ENCODE measurements at regions not wholly inside any gene's neighbourhood (a gene's known extent, or its start where the extent isn't known, plus 50 kb on each side); places are given as distances from the start of the nearest gene placed in this dataset.
A peak's percentile ranks its signal among the peaks of the same experiment; 100 is the strongest.

DNA sequence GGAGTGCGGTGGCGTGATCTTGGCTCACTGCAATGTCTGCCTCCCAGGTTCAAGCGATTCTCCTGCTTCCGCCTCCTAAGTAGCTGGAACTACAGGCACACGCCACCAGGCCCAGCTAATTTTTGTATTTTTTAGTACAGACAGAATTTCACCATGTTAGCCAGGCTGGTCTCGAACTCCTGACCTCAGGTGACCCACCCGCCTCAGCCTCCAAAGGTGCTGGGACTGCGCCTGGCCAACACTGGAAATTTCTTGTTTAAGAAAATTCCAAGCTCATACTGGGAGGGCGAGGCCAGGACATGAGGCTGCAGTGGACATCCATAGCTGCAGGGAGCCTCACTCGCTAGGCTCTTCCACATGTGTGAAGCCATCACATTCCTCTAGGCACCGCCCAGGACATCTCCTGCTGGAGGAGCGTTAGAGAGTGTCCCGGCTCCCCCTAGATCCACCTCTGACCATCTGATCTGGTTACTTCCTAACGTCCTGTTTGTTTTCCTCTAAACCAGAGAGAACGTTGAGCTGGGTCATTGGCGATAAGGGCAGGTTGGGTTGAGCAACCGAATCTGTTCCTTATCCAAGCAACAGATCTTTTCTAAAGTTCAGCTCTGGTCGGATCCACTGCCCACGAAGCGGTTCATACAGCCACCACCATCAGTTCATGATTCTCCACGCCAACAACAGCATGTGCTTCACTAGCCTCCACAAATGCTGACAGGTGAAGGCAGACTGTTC, 108.2 kb upstream of the MED13L start (continued):
- TF ChIP-seq, protein P1, sequence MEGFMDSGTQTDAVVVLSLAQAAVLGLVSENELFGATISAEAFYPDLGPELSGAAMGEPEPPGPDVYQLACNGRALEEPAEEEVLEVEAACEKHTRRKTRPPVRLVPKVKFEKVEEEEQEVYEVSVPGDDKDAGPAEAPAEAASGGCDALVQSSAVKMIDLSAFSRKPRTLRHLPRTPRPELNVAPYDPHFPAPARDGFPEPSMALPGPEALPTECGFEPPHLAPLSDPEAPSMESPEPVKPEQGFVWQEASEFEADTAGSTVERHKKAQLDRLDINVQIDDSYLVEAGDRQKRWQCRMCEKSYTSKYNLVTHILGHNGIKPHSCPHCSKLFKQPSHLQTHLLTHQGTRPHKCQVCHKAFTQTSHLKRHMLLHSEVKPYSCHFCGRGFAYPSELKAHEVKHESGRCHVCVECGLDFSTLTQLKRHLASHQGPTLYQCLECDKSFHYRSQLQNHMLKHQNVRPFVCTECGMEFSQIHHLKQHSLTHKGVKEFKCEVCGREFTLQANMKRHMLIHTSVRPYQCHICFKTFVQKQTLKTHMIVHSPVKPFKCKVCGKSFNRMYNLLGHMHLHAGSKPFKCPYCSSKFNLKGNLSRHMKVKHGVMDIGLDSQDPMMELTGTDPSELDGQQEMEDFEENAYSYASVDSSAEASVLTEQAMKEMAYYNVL (CRISPR knock-in tag; IDR thresholded peaks at IDR 0.05; ENCODE audit: borderline replicate concordance): peak; percentile 50; the same call in 1 of the 2 replicates
- TF ChIP-seq SRSF4 (IDR thresholded peaks at IDR 0.05; ENCODE audit: low read depth, low read length, poor library complexity, severe bottlenecking) (no peak), ZNF350 (CRISPR knock-in tag; IDR thresholded peaks at IDR 0.05; ENCODE audit: borderline replicate concordance, low read depth) (no peak), HDAC2 (CRISPR knock-in tag; IDR thresholded peaks at IDR 0.05) (peak; percentile 65; the same call in 1 of the 2 replicates), NR2F6 (IDR thresholded peaks at IDR 0.05) (no peak), NR2F6 (CRISPR knock-in tag; IDR thresholded peaks at IDR 0.05) (no peak; the same call in 1 of the 2 replicates), ZNF317 (CRISPR knock-in tag; IDR thresholded peaks at IDR 0.05) (0 out of 2 replicates have a peak, but pooled peaks have one; percentile 7), BHLHE40 (IDR thresholded peaks at IDR 0.05; ENCODE audit: low read length) (no peak), HNF4A (CRISPR knock-in tag; IDR thresholded peaks at IDR 0.05) (peak; percentile 75), TFAP4 (IDR thresholded peaks at IDR 0.05; ENCODE audit: borderline replicate concordance, low read depth) (peak; percentile 50; the same call in 1 of the 2 replicates), TBX2 (CRISPR knock-in tag; IDR thresholded peaks at IDR 0.05; ENCODE audit: borderline replicate concordance) (peak; percentile 31; the same call in 1 of the 2 replicates), ZNF263 (CRISPR knock-in tag; IDR thresholded peaks at IDR 0.05) (0 out of 2 replicates have a peak, but pooled peaks have one; percentile 36), ZNF124 (CRISPR knock-in tag; IDR thresholded peaks at IDR 0.05) (0 out of 2 replicates have a peak, but pooled peaks have one; percentile 22), RBM22 (optimal IDR thresholded peaks at IDR 0.05; ENCODE audit: low read length) (no peak), ZFP36L2 (CRISPR knock-in tag; IDR thresholded peaks at IDR 0.05) (no peak), RFX5 (IDR thresholded peaks at IDR 0.05; ENCODE audit: low read depth, low read length) (no peak), TCF12 (IDR thresholded peaks at IDR 0.05) (no peak), TCF12 (CRISPR knock-in tag; IDR thresholded peaks at IDR 0.05) (no peak), POGK (CRISPR knock-in tag; conservative IDR thresholded peaks at IDR 0.05) (0 out of 2 replicates have a peak, but pooled peaks have one; percentile 35), ZNF607 (CRISPR knock-in tag; IDR thresholded peaks at IDR 0.05; ENCODE audit: borderline replicate concordance) (no peak), TEAD3 (CRISPR knock-in tag; optimal IDR thresholded peaks at IDR 0.05; ENCODE audit: borderline replicate concordance) (peak; percentile 33), FOXA3 (CRISPR knock-in tag; IDR thresholded peaks at IDR 0.05) (peak; percentile 38; the same call in 1 of the 2 replicates), ZNF441 (CRISPR knock-in tag; IDR thresholded peaks at IDR 0.05; ENCODE audit: borderline replicate concordance) (peak; percentile 52; the same call in 1 of the 2 replicates), ATF1 (CRISPR knock-in tag; IDR thresholded peaks at IDR 0.05) (no peak), FOXJ3 (CRISPR knock-in tag; IDR thresholded peaks at IDR 0.05; ENCODE audit: borderline replicate concordance) (peak; percentile 56; the same call in 1 of the 2 replicates), ISL2 (CRISPR knock-in tag; IDR thresholded peaks at IDR 0.05) (0 out of 2 replicates have a peak, but pooled peaks have one; percentile 49), RFXAP (CRISPR knock-in tag; IDR thresholded peaks at IDR 0.05; ENCODE audit: borderline replicate concordance) (0 out of 2 replicates have a peak, but pooled peaks have one; percentile 21), DPF2 (CRISPR knock-in tag; IDR thresholded peaks at IDR 0.05; ENCODE audit: borderline replicate concordance, low read depth) (peak; percentile 28; the same call in 1 of the 2 replicates)
